Stimulated activated naive B cell treated with anti-CD40 and anti-IgM and Interleukin-4, amounts not matched to agents 10 μg/mL and 1 μg/mL and 100 μg/mL, for 72 hours (primary cell): ENCODE measurements at regions not wholly inside any gene's neighbourhood (a gene's known extent, or its start where the extent isn't known, plus 50 kb on each side); places are given as distances from the start of the nearest gene placed in this dataset.

ENCODE experiments used
- ATAC-seq, 2 donors: fragments of 150-1000 bp; cut with Tn5 transposase; replicated peaks; 2 replicates each; pipeline ENCODE4 v1.10.0; 2021; ENCODE audit warnings: moderate library complexity in 1 of 2
- DNase-seq: peaks from one replicate; pipeline ENCODE4 v3.0.0; 2021
- H3K27ac Mint-ChIP-seq: one replicate; pipeline ENCODE4 v1.8.0; 2022; ENCODE audit warnings: mild to moderate bottlenecking, mixed read lengths
- H3K27me3 Mint-ChIP-seq, 2 donors: one replicate each; pipeline ENCODE4 v1.8.0; 2022; ENCODE audit warnings: mixed read lengths in 2 of 2
- H3K36me3 Mint-ChIP-seq, 2 donors: one replicate each; pipeline ENCODE4 v1.8.0; 2022; ENCODE audit warnings: mixed read lengths in 2 of 2, mild to moderate bottlenecking in 1 of 2
- H3K4me1 Mint-ChIP-seq, 2 donors: one replicate each; pipeline ENCODE4 v1.8.0; 2022; ENCODE audit warnings: mixed read lengths in 2 of 2, mild to moderate bottlenecking in 1 of 2
- H3K4me3 Mint-ChIP-seq, 2 donors: one replicate each; pipeline ENCODE4 v1.8.0; 2022; ENCODE audit warnings: mild to moderate bottlenecking in 2 of 2, mixed read lengths in 2 of 2, moderate library complexity in 1 of 2
- H3K9me3 Mint-ChIP-seq, 2 donors: one replicate each; pipeline ENCODE4 v1.8.0; 2022; ENCODE audit warnings: mixed read lengths in 2 of 2, mild to moderate bottlenecking in 1 of 2

DNA sequence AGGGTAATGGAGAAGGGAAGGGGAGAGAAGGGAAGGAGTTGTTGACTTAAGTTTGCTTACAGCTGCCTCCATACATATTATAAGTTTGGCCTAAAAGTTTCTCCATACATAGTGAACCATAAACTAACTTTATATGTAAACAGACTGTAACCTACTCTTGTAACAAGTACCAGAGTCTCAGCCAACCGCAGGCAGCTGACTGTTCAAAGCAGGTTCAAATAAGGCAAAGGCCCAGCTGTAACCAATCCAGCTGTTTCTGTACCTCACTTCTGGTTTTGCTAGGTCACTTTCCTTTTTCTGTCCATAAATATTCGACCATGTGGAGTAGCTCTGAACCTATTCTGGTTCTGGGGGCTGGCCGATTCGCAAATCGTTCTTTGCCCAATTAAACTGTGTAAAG, 591.2 kb downstream of the INSC start:
- ATAC-seq (no peak), DNase-seq (no peak)
- Mint-ChIP-seq H3K36me3 (no peaks in the 10 kb centered on the region), H3K27me3 (no peaks in the 10 kb centered on the region), H3K4me3 (no peak overlapping the region), H3K9me3 (peaks cover 0 to 4% of the 10 kb centered on the region in 2 donors), H3K27ac (no peak overlapping the region), H3K4me1 (no peaks in the 10 kb centered on the region)

DNA sequence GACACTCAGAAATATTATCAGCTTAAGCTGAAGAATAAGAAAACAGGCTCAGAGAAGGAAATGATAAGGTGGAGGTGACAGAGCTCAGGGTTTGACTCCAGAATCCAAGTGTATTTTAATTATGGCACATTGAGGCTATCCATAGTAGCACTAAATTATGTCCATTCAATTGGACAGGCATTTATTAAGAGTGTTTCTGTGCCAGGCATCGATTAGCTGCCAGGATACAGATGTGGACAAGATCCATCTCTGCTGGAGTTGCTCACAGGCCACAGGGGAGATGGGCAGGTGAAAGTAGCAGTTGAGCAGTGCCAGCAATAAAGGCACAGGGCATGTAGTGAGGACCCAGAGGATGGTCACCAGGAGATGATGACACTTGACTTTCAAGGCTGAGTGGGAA, 592.5 kb downstream of the INSC start:
- H3K4me3 Mint-ChIP-seq, result no peak overlapping the region
- peaks cover 0 to 4% of the 10 kb centered on the region in 2 donors for H3K9me3 Mint-ChIP-seq
- no peaks in the 10 kb centered on the region for H3K36me3 Mint-ChIP-seq

DNA sequence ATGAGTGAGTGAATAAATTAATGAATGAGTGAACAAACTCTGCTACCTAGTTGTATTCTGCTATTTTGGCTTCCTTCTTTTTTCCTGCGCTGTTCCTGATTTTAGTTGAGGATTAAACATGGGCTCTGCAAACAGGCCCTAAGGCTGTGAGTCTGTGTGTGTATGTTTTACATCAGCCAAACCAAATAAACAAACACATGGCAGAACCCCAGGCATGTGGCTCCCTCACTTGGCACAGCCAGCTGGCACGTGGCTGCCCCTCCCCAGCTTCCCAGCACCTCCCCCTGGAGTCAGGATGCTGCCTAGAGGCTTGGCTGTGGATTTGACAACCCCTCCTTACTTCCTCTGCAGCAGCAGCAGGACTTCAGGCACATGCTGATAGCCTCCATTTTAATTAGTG, 593.2 kb downstream of the INSC start:
- Mint-ChIP-seq H3K4me1 (no peaks in the 10 kb centered on the region), H3K36me3 (no peaks in the 10 kb centered on the region), H3K27me3 (no peaks in the 10 kb centered on the region), H3K27ac (no peak overlapping the region), H3K9me3 (peaks cover 0 to 2% of the 10 kb centered on the region in 2 donors), H3K4me3 (no peak overlapping the region)
- ATAC-seq (no peak), DNase-seq (no peak)

More for the DNA sequence above, 592.5 kb downstream of the INSC start:
- H3K4me1 Mint-ChIP-seq, result no peaks in the 10 kb centered on the region
- ATAC-seq (no peak), DNase-seq (no peak)
- H3K27me3 Mint-ChIP-seq, result no peaks in the 10 kb centered on the region
- H3K27ac Mint-ChIP-seq, result no peak overlapping the region

DNA sequence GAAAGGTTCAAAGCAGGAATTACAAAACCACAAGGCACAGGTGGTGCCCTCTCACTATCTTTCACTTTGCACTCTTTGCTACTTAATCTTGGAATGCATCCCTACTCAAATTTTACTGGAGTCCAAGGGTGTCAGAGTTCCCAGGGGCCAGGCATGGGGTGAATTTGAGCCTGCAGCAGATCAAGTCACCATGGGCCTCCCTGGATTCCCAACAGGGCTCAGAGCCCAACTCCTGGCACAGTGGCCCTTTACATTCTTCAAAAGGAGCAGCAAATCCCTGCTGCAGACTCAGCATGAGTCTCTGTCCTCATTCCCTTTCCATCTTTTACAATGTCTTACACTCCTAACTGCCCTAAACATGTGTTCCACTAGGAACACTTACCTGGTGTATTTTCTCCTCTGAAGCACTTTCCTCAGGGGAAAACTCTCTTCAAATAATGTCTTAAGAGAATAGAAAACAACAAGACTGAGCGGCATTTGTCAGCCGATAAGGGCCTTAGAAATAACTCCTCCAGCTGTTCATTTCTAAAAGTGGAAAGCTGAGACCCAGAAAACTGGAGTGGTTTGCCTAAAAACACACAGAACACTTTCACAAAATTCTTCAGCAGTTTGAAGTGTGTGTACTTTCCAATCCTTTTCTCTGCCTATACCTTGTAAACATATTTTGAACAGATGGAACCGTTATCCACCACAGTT, 596.0 kb downstream of the INSC start:
- DNase-seq (no peak), ATAC-seq (no peak)
- Mint-ChIP-seq H3K27ac (no peak overlapping the region), H3K4me3 (no peak overlapping the region), H3K27me3 (no peaks in the 10 kb centered on the region), H3K9me3 (peaks cover 0 to 2% of the 10 kb centered on the region in 2 donors), H3K4me1 (no peaks in the 10 kb centered on the region), H3K36me3 (no peaks in the 10 kb centered on the region)

DNA sequence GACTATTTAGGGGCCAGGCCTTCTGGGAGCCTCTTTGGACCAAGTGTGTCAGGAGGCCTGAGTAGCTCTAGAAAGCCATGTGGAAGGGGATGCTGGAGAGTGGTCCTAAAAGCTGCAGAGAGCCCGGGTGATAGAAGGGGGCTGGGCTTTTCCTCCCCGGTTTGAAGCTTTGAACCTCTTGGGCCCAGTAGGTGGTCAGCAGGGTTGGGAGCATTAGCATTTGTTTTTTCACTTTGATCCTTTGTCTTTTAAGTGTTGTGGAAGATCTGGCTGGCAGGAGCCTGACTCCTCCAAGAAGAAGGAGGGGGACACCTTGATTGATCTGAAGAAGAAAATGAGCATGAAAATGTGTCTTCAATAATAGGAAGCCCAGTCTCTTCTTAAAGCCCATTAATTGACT, 596.6 kb downstream of the INSC start:
- no peaks in the 10 kb centered on the region for H3K4me1 Mint-ChIP-seq
- H3K9me3 Mint-ChIP-seq, result peaks cover 0 to 2% of the 10 kb centered on the region in 2 donors
- H3K36me3 Mint-ChIP-seq, result no peaks in the 10 kb centered on the region
- H3K27me3 Mint-ChIP-seq, result no peaks in the 10 kb centered on the region
- H3K4me3 Mint-ChIP-seq, result no peak overlapping the region
- ATAC-seq, result no peak
- DNase-seq, result no peak
- no peak overlapping the region for H3K27ac Mint-ChIP-seq

DNA sequence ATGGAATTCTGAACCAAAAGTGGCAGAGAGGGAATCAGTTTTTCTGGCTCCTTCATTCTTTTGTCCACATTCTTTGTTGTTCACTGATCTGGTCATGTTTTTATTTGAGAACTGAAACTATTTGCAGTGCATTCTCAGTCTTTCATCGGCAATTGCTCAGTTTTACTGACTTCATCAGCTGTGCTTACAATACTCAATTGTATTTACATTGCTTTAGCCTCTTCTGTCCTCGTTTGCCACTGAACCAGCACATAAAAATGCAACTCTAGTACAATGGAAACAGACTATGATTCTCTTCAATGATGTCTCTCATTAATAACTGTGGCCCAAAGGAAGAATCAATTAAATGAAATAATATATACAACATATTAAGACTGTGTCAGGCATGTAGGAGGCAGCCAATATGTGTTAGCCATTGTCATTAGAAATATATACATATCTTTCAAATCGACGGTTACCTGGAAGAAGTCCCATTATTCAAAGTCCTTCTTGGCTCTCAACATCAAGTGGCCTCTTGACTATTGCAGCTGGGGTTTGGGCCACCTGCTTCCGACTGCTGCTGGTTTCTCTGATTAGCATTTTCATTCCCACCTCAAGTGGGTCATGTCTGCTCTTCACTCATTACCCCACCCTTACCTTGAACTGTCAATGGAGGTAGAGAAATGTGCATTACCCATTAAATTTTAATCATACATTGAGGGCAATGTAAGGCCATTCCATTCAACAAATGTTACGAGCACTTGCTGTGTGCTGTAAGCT, 600.1 kb downstream of the INSC start:
- Mint-ChIP-seq H3K27ac (no peak overlapping the region), H3K4me3 (no peak overlapping the region), H3K36me3 (no peaks in the 10 kb centered on the region), H3K4me1 (no peaks in the 10 kb centered on the region), H3K27me3 (no peaks in the 10 kb centered on the region), H3K9me3 (peaks cover 0 to 2% of the 10 kb centered on the region in 2 donors)
- DNase-seq (no peak), ATAC-seq (no peak)

DNA sequence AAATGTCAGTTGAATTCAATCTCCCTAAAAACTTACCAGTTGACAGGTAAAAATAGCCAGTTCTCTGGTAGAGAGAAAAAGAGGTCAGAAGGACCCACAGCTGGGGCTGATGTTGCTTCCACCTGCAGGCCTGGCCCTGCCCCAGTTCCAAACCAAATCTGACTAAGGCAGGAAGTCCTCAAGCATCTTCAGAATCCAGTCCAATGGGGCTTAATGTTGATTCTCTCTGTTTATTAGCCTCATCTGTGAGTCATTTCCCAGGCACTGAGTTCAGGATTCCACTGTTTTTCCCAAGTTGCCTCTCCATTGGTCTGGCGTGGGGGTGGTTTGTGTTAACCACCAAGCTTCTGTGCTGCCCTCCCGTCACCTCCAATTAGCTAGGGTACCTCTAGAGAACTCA, 601.8 kb downstream of the INSC start:
- ATAC-seq, result no peak
- H3K4me1 Mint-ChIP-seq, result no peaks in the 10 kb centered on the region

DNA sequence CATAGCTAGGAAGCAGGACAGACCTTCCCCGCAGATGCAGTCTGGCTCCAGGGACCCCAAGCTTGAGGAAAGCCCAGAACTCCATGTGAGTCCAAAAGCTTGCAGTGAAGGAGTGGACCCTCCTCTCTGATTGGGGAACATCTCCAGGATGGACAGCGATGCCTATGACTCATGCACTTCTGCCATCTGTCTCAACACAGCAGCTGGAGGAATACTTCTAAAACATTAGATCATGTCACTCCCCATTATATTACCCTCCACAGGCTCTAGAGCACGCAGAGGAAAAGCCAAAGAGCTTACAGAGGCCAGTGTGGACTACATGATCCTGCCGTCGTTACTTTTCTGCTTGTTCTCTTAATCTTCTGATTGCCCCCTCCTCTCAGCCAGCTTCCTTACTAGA, 605.7 kb downstream of the INSC start:
- H3K9me3 Mint-ChIP-seq, result no peaks in the 10 kb centered on the region
- H3K4me1 Mint-ChIP-seq, result no peaks in the 10 kb centered on the region
- no peaks in the 10 kb centered on the region for H3K36me3 Mint-ChIP-seq
- no peak overlapping the region for H3K27ac Mint-ChIP-seq
- no peak for ATAC-seq
- no peak for DNase-seq
- H3K4me3 Mint-ChIP-seq, result no peak overlapping the region
- H3K27me3 Mint-ChIP-seq, result peaks cover 0 to 4% of the 10 kb centered on the region in 2 donors

More for the DNA sequence above, 601.8 kb downstream of the INSC start:
- Mint-ChIP-seq H3K36me3 (no peaks in the 10 kb centered on the region), H3K27ac (no peak overlapping the region), H3K9me3 (peaks cover 0 to 2% of the 10 kb centered on the region in 2 donors), H3K27me3 (peaks cover 0 to 4% of the 10 kb centered on the region in 2 donors), H3K4me3 (no peak overlapping the region)
- DNase-seq, result no peak

DNA sequence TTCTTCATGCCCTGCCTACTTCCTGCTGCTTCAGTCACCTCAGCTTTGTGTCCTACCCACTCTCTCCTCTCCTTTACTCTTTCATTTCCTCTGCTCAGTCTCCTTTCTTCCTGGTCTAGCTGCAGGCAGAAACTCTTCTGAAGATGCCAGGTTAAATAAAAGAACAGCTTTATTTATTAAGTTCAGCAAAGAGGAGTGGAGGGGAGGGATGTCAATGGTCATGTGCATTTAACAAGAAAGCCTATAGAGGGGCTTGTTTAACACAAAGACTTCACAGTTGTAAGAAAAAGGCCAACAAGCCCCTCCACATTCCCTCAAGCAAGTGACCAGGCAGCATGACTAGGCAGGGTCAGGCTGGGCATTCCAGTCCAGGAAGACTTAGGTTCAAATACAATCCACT, 609.2 kb downstream of the INSC start:
- ATAC-seq (no peak), DNase-seq (no peak)
- Mint-ChIP-seq H3K27me3 (peaks cover 0 to 11% of the 10 kb centered on the region in 2 donors), H3K27ac (no peak overlapping the region), H3K9me3 (no peaks in the 10 kb centered on the region), H3K4me3 (no peak overlapping the region), H3K4me1 (no peaks in the 10 kb centered on the region), H3K36me3 (no peaks in the 10 kb centered on the region)

DNA sequence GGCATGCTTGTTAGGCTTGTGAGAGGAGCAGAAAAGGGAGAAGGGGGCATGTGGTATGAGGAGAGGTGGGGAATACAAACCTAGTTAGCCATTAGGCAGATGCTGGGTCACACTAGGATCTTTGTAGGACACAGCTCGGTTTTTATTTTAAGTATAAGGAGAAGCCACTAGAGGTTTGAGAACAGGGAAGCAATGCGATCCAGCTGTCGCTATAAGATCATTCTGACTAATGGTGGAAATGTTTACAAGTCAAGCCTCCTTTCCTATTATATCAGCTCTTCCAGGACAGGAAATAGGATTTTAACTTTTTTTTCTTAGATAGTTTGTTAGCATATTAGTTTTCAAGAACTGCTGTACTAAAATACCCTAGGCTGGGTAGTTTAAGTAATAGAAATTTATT, 609.9 kb downstream of the INSC start:
- no peak overlapping the region for H3K4me3 Mint-ChIP-seq
- no peak for ATAC-seq
- no peaks in the 10 kb centered on the region for H3K9me3 Mint-ChIP-seq
- peaks cover 0 to 11% of the 10 kb centered on the region in 2 donors for H3K27me3 Mint-ChIP-seq
- no peaks in the 10 kb centered on the region for H3K4me1 Mint-ChIP-seq
- no peak for DNase-seq
- no peak overlapping the region for H3K27ac Mint-ChIP-seq
- H3K36me3 Mint-ChIP-seq, result no peaks in the 10 kb centered on the region

DNA sequence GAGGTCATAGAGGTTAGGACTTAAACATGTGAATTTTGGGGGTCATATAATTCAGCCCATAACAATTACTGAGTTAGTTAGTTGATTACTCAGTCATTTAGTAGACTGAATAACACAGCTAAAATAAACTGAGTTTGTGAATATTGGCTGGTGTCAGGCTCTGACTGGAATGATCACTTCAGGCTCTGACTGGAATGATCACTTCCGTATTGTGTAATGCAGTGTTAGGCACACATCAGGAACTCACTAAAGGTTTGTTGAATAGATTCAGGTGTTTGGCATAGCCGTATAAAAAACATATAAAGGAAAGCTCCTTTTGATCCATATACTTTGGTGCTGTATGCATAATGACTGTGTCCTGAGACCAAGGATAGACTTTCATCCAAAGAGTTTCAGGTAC, 610.5 kb downstream of the INSC start:
- ATAC-seq (no peak), DNase-seq (no peak)
- Mint-ChIP-seq H3K9me3 (no peaks in the 10 kb centered on the region), H3K4me3 (no peak overlapping the region), H3K4me1 (no peaks in the 10 kb centered on the region), H3K27me3 (peaks cover 0 to 11% of the 10 kb centered on the region in 2 donors), H3K36me3 (no peaks in the 10 kb centered on the region), H3K27ac (no peak overlapping the region)

DNA sequence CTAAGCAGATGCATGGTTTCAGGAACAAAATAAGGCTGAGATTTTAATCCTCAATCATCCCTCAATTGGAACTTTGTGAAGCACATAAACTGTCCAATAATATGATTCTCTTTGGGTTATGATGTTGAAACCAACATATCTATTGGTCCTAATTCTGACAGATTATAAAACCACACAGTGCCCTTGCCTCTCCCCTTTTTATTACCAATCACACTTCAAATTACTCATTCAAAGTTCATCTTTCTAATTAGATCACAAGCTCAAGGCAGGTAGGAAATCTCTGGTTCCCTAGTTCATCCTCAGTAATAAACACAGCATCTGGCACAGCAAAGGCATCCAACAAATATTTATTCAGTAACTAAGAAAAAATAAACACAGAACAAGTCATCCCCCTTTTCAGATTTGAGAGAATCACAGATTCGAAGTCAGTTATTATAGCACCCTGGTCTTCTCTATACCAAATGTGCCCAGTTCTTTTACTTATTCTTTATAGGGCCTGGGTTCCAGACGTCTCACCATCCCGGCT, 611.6 kb downstream of the INSC start:
- Mint-ChIP-seq H3K27me3 (peaks cover 0 to 7% of the 10 kb centered on the region in 2 donors), H3K4me1 (no peaks in the 10 kb centered on the region), H3K36me3 (no peaks in the 10 kb centered on the region), H3K4me3 (no peak overlapping the region), H3K9me3 (no peaks in the 10 kb centered on the region), H3K27ac (no peak overlapping the region)
- ATAC-seq (no peak), DNase-seq (no peak)

DNA sequence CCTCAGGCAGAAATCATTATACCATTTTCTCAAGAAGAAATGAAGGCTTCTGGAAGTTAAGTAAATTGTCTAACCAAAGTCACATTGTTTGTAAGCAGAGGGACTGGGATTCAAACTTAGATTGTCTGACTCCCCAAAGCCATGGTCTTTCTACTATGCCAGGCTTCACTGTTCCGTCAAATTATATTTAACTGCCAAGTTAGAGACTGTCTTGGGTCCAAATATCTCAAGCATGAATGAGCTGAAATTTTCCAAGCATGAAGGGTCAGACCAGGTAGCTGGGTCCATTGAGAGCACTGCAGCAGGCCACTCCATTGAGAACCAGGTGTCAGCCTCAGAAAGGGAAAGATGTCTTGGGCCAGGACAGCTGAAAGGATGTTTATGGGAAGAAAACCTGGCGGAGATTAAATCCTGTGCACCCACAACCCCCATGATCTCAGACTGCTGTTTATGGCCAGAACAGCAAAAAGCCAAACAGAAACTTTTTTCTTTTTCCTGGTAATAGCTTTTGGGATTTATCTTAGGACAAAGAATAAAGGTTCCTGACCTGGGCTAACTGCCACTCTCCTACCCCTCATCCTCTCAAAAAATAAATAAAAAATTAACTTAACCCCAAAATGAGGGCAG, 612.3 kb downstream of the INSC start:
- no peaks in the 10 kb centered on the region for H3K4me1 Mint-ChIP-seq
- H3K4me3 Mint-ChIP-seq, result no peak overlapping the region
- H3K27ac Mint-ChIP-seq, result no peak overlapping the region
- DNase-seq (no peak), ATAC-seq (no peak)
- no peaks in the 10 kb centered on the region for H3K36me3 Mint-ChIP-seq
- no peaks in the 10 kb centered on the region for H3K9me3 Mint-ChIP-seq
- peaks cover 0 to 7% of the 10 kb centered on the region in 2 donors for H3K27me3 Mint-ChIP-seq

DNA sequence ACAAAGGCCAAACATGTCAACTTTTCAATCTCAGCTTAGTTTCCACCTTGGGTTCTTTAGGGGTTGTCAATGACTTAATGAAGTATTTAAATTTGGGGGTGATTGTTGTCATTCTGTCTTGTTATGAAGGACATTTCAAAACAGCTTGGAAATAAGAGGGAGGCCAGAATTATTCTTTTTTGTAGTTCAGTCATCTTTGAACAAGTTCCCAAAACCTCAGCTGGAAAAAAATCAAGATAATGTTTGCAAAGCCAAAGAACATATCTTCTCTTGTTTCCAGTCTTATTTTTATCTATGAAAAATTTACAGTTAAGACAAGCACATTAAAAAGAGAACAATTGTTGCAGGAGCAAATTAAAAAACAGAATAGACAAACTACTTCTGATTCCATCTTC, 612.8 kb downstream of the INSC start:
- Mint-ChIP-seq H3K36me3 (no peaks in the 10 kb centered on the region), H3K4me3 (no peak overlapping the region), H3K4me1 (no peaks in the 10 kb centered on the region), H3K27me3 (peaks cover 0 to 7% of the 10 kb centered on the region in 2 donors), H3K27ac (no peak overlapping the region), H3K9me3 (no peaks in the 10 kb centered on the region)
- ATAC-seq, result no peak
- no peak for DNase-seq

DNA sequence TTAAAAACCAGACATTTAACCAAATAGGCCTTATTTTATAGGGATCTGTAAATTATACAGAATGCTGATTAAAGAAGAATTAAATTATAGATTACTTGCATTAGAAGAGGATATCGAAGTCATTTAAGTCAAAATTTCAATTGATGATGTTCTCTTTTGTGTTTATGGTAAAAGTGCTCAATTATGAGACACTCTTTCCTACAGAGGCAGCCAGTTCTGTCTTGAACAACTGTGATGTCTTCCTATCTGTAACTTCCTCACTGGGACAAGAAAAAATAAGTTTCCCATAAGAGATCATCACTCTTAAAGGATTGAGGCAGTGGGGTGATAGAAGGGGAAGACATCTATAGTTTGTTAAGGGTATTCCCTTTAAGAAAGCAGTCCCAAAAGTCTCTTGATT, 613.5 kb downstream of the INSC start:
- DNase-seq (no peak), ATAC-seq (no peak)
- no peaks in the 10 kb centered on the region for H3K36me3 Mint-ChIP-seq
- no peaks in the 10 kb centered on the region for H3K9me3 Mint-ChIP-seq
- no peaks in the 10 kb centered on the region for H3K4me1 Mint-ChIP-seq
- H3K27me3 Mint-ChIP-seq, result peaks cover 0 to 7% of the 10 kb centered on the region in 2 donors
- H3K4me3 Mint-ChIP-seq, result no peak overlapping the region
- no peak overlapping the region for H3K27ac Mint-ChIP-seq
